Activated naive CD4-positive, alpha-beta T cell treated with anti-CD3 and anti-CD28 coated beads, Interleukin-2, amount 50 U/mL, for 72 hours (primary cell): ENCODE measurements at regions not wholly inside any gene's neighbourhood (a gene's known extent, or its start where the extent isn't known, plus 50 kb on each side); places are given as distances from the start of the nearest gene placed in this dataset.

ENCODE experiments used
- ATAC-seq, 2 donors: fragments of 150-1000 bp; cut with Tn5 transposase; 2 replicates each; pipeline ENCODE4 v1.10.0; 2021; ENCODE audit warnings: mild to moderate bottlenecking in 2 of 2, moderate library complexity in 2 of 2
- DNase-seq, 2 donors: peaks; one replicate each; pipeline ENCODE4 v3.0.0; 2021 to 2022; ENCODE audit warnings: low spot score in 2 of 2
- H3K27ac Mint-ChIP-seq, 2 donors: one replicate each; pipeline ENCODE4 v1.8.0; 2022; ENCODE audit warnings: mild to moderate bottlenecking in 2 of 2, mixed read lengths in 2 of 2
- H3K36me3 Mint-ChIP-seq, 2 donors: one replicate each; pipeline ENCODE4 v1.8.0; 2022; ENCODE audit warnings: mixed read lengths in 2 of 2
- H3K9me3 Mint-ChIP-seq, 2 donors: one replicate each; pipeline ENCODE4 v1.8.0; 2022; ENCODE audit warnings: mixed read lengths in 2 of 2

DNA sequence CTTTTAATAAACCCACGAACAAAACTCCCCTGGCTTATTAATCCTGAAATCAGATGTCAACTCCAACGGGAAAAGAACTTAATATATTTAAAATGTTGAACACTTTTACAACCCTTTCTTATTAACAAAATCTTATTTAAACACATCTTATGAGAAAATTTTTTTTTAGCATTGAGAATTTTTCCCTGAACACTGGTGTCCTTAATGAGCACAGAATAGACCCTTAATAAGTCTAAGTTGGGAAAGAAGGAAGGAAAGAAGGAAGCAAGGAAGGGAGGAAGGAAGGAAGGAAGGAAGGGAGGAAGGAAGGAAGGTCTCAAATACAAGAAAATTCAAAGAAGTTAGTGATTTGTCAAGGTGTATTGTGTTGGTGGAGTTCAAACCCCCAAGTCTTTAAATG is 129.2 kb upstream of the COL1A2 start:
- ATAC-seq (no peak), DNase-seq (no peak)
- Mint-ChIP-seq H3K9me3 (no peaks in the 10 kb centered on the region), H3K27ac (no peak overlapping the region), H3K36me3 (peaks cover 0 to 4% of the 10 kb centered on the region in 2 donors)

DNA sequence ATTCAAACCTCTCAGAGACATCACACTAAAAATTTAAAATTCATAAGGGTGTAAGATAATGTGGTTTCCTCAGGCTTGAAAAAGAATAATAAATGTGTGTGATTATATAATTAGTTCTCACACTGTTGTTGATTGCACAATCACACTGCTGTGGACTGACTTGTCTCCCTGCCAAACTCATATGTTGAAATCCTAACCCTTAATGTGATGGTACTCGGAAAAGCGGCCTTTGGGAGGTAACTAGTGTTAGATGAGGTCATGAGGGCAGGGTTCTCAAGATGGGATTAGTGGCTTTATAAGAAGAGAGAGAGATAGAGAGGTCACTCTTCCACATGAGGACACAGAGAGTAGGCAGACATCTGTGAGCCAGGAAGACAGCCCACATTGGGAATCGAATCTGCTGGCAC is 128.5 kb upstream of the COL1A2 start:
- Mint-ChIP-seq H3K9me3 (peaks cover 0 to 5% of the 10 kb centered on the region in 2 donors), H3K27ac (no peak overlapping the region), H3K36me3 (peaks cover 0 to 4% of the 10 kb centered on the region in 2 donors)
- DNase-seq (no peak), ATAC-seq (no peak)

DNA sequence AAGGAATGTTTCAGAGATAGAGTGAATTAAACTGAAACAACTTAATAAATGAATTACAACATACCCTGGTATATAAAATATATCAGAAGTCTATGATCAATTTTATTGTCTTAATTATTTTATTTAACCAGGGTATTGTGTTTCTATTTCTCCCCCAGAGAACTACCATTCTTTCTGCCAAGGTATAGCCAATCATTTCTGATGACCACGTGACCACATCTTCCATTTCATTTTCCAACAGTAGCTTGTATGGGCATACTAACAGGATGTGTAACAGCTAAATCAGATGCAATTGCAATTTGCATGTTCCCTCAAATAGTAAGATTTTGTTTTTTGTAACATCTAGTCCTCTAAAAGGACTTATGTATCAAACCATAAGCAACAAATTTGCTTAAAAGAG is 123.9 kb upstream of the COL1A2 start:
- no peak overlapping the region for H3K27ac Mint-ChIP-seq
- no peaks in the 10 kb centered on the region for H3K36me3 Mint-ChIP-seq
- peaks cover 0 to 5% of the 10 kb centered on the region in 2 donors for H3K9me3 Mint-ChIP-seq
- DNase-seq (no peak), ATAC-seq (no peak)

DNA sequence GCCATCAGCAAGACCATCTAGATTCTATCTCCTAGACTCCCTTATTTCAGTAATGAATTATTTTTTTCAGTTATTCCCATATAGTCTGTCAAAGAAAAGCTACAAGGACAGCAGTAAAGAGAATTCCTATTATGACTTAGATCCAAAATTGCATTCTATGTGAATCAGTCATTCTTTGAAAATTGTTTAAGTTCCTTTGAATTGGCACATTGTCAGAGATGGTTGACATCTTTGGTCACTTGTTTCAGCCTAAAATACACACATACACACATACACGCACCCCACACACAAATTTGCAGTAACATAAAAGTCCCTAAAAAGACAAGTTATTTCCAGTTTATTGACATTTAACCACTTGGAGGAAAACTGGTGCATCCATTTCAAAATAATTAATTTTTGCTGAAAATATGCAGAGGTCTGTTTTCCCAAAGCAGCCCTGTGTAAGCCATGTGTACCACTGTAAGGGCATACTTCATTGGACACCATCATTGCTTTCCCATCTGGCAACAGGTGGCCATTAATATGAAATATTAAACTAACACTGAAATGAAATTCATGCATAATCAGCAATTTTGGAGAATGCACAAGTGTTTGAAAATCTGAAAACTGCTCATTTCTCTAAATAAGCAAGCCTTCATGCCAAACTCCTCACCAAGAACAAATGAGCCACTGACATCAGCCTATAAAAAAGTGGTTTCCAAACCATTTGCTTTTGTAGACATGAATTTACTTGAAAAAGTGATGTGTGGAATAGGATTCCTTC is 121.7 kb upstream of the COL1A2 start:
- ATAC-seq (no peak), DNase-seq (no peak)
- H3K36me3 Mint-ChIP-seq: no peaks in the 10 kb centered on the region

DNA sequence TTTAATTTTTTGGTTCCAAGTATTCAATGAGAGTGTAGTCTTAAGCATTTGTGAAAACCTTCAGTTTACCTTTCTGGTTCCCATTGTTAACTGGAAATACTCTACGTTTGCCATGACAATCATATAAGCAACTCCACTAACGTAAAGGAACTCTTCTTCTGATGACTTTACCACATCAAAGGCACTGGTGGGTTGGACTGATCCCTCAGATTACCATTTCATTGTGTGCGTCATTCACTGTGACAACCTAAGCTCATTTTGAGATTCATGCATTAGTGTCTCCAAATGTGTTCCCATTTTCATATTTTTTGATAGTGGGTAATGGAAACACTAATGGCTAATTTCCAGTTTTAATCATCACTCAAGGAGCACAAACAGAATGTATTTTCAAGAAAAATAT is 119.9 kb upstream of the COL1A2 start:
- Mint-ChIP-seq H3K9me3 (peaks cover 0 to 5% of the 10 kb centered on the region in 2 donors), H3K36me3 (no peaks in the 10 kb centered on the region), H3K27ac (no peak overlapping the region)
- ATAC-seq: peak in 1 of 2 donors; percentile 58
- no peak for DNase-seq

More for the DNA sequence above, 121.7 kb upstream of the COL1A2 start:
- Mint-ChIP-seq H3K9me3 (peaks cover 0 to 5% of the 10 kb centered on the region in 2 donors), H3K27ac (no peak overlapping the region)

DNA sequence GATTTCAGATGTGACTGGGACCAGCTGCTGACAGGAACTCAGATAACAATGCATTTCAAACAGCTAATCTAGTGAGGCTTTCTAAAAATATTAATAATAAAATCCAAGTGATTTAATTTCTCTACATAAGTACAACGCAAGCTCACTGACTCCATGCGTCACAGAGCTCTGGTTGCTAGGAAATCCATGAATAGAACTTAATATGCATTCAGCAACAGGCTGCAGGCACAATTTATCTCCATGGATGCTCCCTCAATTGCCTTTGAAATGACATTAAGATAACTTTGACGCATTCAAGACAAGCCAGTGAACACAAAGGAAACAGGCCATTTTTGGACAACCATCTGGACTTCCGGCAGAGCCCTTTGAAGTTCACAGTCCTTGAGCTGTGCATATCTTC is 118.7 kb upstream of the COL1A2 start:
- H3K36me3 Mint-ChIP-seq: no peaks in the 10 kb centered on the region
- ATAC-seq (no peak), DNase-seq (no peak)

DNA sequence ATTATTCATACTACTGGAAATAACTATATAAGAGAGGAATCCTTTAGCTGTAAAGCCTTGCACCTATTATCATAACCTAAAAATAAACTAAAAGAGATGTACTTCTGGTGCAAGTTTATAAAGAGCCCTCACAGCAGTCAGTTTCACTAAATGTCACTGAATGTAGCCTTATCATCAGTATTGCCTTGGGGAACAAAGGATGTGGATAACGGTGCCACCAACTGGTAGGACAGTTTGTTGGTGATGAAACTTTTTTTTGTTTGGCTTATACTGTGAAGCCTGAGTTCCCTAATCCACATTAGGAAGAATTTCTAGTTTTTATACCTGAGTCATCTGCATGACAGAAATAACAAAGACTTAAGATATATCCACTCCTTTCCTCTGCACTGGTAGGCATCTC is 117.9 kb upstream of the COL1A2 start:
- ATAC-seq: no peak
- Mint-ChIP-seq H3K27ac (no peak overlapping the region), H3K9me3 (no peaks in the 10 kb centered on the region), H3K36me3 (no peaks in the 10 kb centered on the region)
- DNase-seq: no peak

More for the DNA sequence above, 118.7 kb upstream of the COL1A2 start:
- no peaks in the 10 kb centered on the region for H3K9me3 Mint-ChIP-seq
- H3K27ac Mint-ChIP-seq: no peak overlapping the region

DNA sequence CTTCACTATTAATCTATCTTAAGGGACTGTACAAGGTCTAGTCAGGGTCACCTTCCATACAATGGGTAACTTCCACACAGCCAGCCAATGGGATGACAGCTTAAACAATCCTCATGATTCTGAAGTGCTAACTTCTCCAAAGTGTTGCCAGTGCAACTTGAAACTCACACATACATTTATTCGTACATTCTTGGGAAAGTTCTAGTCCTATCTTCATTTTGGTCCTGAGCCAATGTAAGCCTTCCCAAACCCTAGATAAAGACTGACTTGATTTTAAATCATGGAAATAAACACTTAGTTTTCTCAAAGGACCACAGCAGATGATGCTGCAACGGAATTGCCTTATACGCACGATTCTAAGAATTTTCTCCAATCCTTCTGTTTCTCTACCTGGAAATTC is 117.5 kb upstream of the COL1A2 start:
- ATAC-seq: no peak
- H3K27ac Mint-ChIP-seq: no peak overlapping the region
- H3K9me3 Mint-ChIP-seq: no peaks in the 10 kb centered on the region
- DNase-seq: no peak
- H3K36me3 Mint-ChIP-seq: no peaks in the 10 kb centered on the region

DNA sequence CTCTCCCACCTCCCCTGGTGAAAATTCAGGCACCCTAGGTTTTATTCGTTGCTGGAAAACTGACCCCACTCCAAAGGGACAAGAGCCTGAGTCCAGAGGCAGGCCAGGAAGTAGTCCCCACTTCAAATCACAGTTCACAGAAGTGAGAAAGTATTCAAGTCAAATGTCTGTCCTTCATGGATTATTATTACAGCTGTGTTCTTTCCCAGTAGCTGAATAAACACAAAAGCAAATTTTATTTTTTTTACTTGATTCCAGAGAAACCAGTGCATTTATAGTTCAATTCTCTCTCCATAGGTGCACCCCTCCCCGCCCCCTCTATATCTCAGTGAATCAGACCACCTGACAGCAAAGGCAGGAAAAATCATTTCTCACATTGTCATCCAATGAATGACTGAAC is 113.8 kb upstream of the COL1A2 start:
- Mint-ChIP-seq H3K36me3 (no peaks in the 10 kb centered on the region), H3K27ac (no peak overlapping the region), H3K9me3 (peaks cover 5 to 6% of the 10 kb centered on the region in 2 donors)
- DNase-seq (no peak), ATAC-seq (no peak)

DNA sequence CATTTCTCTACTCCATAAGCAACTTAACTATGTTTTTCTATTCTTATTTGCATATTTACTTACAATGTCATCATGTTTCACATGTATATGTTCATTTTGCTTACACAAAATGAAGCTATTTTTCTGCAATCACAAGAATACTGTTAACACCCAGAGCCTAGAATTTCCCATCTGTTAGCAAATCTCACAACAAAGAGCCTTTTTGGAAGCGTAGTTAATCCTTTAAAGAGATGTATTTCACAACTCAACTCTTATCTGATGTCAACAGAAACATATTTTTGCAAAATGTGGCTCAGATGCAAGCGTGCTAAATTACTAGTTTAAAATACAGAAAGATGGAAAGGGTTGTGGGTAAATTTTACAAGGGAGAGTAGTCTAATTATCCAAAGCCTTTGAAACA is 110.6 kb upstream of the COL1A2 start:
- Mint-ChIP-seq H3K36me3 (no peaks in the 10 kb centered on the region), H3K9me3 (peaks cover 5 to 6% of the 10 kb centered on the region in 2 donors), H3K27ac (no peak overlapping the region)
- ATAC-seq (no peak), DNase-seq (no peak)

DNA sequence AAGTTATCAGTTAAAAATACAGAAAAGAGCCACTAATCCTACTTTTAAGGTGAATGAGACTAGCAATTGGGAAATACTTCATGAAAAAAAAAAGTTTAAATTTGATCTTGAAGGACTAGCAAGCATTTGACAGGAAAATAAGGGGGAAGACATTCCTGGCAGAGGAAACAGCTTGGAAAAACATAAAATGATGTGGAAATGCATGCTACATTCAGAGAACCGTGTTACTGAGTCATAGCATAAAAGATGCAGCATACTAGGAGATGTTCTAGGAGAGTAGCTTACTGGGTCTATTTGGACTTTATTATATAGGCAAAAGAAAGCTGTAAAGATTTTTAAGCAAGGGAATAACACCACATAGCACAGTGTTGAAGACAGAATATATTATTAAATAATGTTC is 108.6 kb upstream of the COL1A2 start:
- Mint-ChIP-seq H3K27ac (no peak overlapping the region), H3K9me3 (peaks cover 5 to 6% of the 10 kb centered on the region in 2 donors), H3K36me3 (no peaks in the 10 kb centered on the region)
- DNase-seq (no peak), ATAC-seq (no peak)

DNA sequence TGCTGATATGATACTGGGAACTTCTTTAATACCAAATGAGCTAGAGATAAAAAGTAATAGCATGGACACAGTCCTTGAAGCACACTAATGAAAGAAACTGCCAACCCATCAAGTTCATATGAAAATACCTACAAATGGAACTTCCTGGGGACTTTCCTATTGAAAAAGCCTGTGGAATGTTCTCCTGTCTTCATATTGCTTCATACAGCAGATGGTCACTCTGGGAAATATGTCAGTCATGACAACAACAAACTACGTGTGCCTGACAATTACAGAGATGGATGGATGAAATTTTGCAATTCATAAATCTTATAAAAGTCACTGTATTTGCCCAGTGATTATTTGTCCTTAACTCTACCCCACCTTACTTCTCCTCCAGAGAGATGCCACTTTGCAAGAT is 106.6 kb upstream of the COL1A2 start:
- Mint-ChIP-seq H3K9me3 (peaks cover 5 to 6% of the 10 kb centered on the region in 2 donors), H3K27ac (no peak overlapping the region), H3K36me3 (no peaks in the 10 kb centered on the region)
- ATAC-seq: no peak
- no peak for DNase-seq

DNA sequence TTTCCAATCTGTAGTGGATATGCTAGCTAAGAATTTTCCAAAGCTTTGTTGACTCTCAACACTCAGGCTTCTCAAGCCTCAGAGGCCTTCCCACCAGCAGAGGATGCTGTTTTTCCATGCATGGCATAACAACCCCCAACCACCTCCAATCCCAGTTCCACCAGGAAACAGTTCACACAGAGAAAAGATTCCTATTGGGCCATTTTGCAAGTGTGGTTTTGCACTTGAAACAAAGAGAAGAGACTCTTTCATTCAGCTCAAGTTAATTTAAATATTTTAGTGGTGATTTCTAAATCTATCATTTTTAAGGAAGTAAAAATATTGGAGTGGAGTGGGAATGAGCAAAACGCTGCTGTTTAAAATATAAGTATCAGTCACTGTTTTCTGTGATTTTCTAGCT is 105.6 kb upstream of the COL1A2 start:
- Mint-ChIP-seq H3K36me3 (no peaks in the 10 kb centered on the region), H3K27ac (no peak overlapping the region), H3K9me3 (peaks cover 5 to 6% of the 10 kb centered on the region in 2 donors)
- DNase-seq: no peak
- no peak for ATAC-seq

DNA sequence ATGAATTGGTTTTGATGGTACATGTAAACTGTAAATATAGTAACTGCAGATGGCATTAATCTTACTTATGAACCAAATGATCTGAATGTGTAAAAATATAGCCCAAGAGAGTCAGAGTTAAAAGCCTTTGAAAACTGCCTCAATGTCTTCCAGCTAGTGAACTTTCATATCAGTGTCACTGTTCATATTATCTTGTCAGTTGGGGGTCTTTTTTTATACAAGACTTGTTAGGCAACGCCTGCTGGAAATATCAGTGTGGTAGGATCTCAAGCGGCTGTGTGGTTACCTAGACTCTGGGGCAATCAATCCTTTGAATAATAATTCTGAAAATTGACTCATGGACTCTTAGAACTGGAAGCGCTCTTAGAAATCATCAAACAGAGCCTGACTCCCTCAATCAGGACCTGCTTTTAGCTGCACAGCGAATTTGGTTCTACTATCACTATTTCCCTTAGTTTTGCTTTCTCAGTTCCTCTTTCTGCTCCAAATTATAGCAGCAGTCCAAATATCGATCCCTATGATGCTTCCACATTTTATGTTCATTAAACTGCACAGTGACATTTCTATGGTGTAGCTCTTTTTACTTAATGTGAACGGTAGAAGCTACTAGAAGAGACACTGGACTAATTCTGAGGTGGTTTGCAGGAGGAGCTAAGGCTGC is 100.1 kb upstream of the COL1A2 start:
- Mint-ChIP-seq H3K36me3 (no peaks in the 10 kb centered on the region), H3K27ac (no peak overlapping the region), H3K9me3 (no peaks in the 10 kb centered on the region)
- ATAC-seq: no peak
- no peak for DNase-seq

DNA sequence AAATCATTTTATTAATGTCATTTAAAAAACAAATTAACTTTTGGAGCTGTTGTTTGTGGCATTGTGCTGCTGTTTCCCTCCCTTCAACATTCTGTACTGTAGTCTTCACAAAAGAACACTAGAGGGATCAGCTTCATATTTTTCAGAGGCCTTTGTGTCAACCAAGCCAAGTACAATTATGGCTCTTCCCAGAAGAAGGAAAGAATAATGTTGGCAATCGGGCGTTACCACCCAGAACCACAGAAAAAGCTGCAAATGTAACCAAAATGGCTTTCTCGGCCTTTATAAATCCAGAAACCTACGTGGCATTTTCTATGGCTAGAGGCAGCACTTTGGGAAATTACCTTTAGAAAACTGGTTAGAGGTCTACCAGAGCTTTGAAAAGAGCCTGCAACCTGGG is 98.8 kb upstream of the COL1A2 start:
- Mint-ChIP-seq H3K36me3 (no peaks in the 10 kb centered on the region), H3K27ac (no peak overlapping the region), H3K9me3 (no peaks in the 10 kb centered on the region)
- no peak for ATAC-seq
- no peak for DNase-seq

DNA sequence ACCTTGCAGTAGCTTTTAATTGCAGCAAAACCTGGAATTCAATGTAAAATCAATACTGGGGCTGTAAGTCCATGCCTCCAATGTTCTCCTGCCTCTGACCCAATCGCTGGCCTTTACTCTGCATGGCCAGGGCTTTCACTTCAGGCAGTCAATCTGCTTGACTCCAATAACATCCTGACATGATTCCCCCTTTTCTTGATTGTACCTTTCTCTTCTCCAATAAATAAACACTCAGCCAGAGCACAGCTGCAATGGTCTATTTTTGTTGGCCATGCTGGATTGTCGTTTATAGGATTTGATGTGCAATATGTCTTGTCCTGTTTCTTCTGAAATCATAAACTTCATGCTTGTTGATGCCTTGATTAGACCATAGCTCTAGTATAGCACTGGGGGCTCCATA is 97.8 kb upstream of the COL1A2 start:
- ATAC-seq (no peak), DNase-seq (no peak)
- H3K27ac Mint-ChIP-seq: no peak overlapping the region
- H3K36me3 Mint-ChIP-seq: no peaks in the 10 kb centered on the region
- H3K9me3 Mint-ChIP-seq: no peaks in the 10 kb centered on the region

DNA sequence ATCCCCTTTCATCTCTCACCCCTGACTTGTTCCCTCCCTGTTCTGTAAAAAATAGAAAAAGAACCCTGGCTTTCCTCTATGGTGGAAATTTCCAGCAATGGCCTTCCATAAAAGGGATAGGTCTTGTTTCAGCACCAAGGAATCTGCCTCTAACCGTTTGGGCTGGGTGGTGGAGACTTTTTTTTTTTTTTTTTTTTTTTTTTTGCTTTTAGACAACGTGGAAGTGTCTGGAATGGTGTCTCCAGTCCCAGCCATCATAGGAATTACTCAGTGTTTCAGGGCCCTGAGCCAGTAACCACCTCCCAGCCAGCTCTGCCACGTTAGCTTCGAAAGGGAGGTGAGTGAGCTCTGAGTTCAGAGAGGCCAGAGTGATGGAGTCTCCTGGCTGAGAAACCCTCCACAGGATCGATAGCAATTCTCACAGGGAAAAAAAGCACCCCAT is 97.3 kb upstream of the COL1A2 start:
- no peaks in the 10 kb centered on the region for H3K36me3 Mint-ChIP-seq
- DNase-seq (no peak), ATAC-seq (no peak)
- H3K9me3 Mint-ChIP-seq: no peaks in the 10 kb centered on the region
- no peak overlapping the region for H3K27ac Mint-ChIP-seq

DNA sequence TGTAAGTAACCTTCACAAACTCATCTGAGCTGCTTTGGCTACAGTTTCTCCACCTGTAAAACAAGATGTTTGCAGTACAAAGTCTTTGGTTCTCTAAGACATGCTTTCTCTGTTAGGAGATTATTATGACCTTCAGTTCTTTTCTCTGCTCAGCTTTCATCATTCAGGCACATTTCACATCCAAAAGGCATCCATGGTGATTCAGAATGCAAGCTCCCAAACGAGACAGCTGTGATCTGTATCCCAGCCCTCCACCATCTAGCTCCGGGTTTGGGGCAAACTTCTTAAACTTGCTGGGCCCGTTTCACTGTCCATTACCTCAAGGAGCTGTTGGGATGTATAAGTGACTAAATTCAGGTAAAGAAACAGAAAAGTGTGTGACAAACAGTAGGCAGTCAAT is 95.8 kb upstream of the COL1A2 start:
- no peaks in the 10 kb centered on the region for H3K9me3 Mint-ChIP-seq
- no peaks in the 10 kb centered on the region for H3K36me3 Mint-ChIP-seq
- DNase-seq: no peak
- H3K27ac Mint-ChIP-seq: no peak overlapping the region
- no peak for ATAC-seq
